GM18951 (cell line): ENCODE measurements at regions not wholly inside any gene's neighbourhood (a gene's known extent, or its start where the extent isn't known, plus 50 kb on each side); places are given as distances from the start of the nearest gene placed in this dataset.

Source experiments
- POLR2A ChIP-seq: IDR thresholded peaks from 4 replicates; pipeline ENCODE4 v1.6.1; 2011; ENCODE audit warnings: mild to moderate bottlenecking; ENCODE audit not compliant: insufficient read length, insufficient read depth; ENCODE audit errors: extremely low read depth
- in situ Hi-C: fragments of 300-500 bp; cut with MboI; formaldehyde crosslinking; loops from one replicate; pipeline ENCODE4 v1.12.0; 2022; ENCODE audit warnings: low sequenced_read_pairs, mixed read lengths, inconsistent platforms; ENCODE audit not compliant: unreplicated experiment

DNA sequence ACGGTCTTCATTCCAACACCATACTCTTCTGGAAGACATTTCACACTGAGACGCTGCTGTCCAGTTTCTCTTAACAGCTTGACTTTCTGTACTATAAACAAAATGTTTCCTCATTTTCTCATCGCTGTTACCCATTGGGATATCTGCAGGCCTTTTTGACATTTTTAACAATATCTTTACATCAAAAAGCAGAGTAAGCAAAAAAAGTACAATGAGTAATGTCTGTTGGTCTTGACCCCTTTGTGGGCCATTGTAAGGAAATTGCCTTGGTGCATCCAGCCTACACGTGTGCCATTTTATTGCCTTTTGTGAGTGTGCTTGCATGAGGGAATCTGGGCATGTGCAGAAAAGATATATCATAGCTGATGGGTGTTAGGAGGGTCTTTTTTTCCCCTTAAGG, 129.1 kb upstream of the MANEA start:
- no peak for TF ChIP-seq POLR2A
- in situ Hi-C loops = no loop called here

DNA sequence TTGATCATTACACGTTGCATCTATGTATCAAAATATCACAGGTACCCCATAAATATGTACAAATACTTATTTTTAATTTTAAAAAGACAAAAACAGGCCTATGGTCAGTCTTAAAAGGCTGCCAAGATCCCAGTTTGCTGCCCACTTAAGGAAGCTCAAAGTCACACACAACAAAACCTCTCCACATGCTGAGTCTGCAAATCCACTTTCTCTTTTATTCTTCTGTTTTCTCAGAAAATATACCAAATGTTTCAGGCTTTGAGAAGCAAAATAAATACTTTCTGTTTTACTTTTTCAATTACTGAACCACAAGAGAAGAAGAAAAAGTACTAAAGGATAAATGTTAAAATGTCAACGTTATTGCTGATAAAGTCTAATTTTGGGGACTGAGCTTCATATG, 107.8 kb upstream of the MANEA start:
- in situ Hi-C loops = no loop called here

DNA sequence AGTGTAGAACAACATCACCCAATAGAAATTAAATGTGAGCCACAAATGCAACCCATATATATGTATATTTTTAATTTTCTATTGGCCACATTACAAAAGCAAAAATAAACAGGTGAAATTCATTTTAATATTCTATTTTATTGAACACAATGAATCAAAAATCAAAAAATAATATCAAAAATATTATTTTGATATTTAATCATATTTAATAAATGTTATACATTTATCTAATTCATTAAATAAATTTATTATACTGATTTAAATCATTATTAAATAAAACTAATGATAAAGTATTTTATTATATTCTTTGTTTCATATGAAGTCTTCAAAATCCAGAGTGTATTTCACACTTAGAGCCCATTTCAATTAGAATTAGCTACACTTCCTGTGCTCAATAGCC, 98.4 kb upstream of the MANEA start:
- in situ Hi-C loops = no loop called here
- TF ChIP-seq POLR2A = no peak

More for the DNA sequence above, 107.8 kb upstream of the MANEA start:
- no peak for TF ChIP-seq POLR2A

DNA sequence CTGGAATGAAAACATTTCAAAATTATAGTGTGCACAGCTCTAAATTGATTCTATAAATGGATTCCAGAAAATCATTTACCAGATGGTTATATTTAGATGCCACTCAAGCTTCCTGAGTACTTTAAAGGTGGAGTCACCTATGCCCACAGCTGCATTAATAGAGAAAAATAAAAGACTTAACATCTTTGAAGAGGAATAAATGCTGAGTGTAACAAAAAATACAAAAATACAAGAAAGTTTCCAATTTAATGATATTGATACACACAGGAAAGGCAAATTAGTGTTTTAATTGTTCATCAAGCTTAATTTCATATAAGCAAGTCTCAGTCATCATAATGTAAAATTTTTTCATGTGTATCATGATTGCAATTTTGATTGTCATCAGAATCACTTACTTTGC, 89.5 kb upstream of the MANEA start:
- in situ Hi-C loops = no loop called here
- TF ChIP-seq POLR2A = no peak

DNA sequence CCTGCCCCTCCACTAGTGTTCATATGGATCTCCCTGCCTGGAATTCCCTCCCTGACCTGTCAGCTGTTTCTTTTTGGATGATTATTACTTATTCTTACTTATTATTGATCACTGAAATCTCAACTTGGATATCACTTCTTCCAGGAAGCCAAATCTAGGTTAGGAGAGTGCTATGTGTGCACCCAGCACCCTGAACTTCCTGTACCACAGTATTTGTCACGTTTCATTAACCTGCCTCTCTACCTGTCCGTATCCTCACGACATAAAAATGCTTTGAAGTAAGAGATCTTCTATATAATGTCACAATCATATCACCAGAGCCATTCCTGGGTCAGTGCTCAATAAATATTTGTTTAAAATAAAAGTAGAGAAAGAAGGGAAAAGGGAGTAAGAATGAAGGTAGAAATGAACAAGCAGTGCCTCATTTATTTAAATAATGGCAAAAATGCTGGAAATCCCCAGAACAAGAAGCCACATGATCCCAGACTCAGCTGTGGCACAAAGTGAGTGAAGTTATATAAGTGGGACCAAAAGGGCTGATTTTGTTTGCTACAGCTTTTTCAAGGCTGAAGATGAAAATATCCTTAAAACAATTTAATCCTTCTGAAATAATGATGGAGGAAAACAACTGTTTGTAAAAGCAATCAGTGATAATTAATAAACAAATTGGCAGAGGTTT, 88.0 kb upstream of the MANEA start:
- no peak for TF ChIP-seq POLR2A
- in situ Hi-C loops = no loop called here

DNA sequence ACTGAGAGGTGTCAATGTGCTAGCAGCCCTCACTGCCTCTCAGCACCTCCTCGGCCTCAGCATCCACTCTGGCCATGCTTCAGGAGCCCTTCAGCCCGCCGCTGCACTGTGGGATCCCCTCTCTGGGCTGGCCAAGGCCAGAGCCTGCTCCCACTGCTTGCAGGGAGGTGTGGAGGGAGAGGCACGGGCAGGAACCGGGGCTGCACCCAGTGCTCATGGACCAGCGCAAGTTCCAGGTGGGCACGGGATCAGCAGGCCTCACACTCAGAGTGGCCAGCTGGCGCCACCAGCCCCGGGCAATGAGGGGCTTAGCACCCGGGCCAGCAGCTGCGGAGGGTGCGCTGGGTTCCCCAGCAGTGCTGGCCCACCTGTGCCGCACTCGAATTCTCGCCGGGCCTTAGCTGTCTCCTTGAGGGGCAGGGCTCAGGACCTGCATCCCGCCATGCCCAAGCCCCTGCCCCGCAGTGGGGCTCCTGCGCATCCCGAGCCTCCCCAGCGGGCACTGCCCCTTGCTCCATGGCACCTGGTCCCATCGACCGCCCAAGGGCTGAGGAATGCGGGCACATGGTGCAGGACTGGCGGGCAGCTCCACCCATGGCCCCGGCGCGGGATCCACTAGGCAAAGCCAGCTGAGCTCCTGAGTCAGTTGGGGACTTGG, 80.4 kb upstream of the MANEA start:
- in situ Hi-C loops = no loop called here

DNA sequence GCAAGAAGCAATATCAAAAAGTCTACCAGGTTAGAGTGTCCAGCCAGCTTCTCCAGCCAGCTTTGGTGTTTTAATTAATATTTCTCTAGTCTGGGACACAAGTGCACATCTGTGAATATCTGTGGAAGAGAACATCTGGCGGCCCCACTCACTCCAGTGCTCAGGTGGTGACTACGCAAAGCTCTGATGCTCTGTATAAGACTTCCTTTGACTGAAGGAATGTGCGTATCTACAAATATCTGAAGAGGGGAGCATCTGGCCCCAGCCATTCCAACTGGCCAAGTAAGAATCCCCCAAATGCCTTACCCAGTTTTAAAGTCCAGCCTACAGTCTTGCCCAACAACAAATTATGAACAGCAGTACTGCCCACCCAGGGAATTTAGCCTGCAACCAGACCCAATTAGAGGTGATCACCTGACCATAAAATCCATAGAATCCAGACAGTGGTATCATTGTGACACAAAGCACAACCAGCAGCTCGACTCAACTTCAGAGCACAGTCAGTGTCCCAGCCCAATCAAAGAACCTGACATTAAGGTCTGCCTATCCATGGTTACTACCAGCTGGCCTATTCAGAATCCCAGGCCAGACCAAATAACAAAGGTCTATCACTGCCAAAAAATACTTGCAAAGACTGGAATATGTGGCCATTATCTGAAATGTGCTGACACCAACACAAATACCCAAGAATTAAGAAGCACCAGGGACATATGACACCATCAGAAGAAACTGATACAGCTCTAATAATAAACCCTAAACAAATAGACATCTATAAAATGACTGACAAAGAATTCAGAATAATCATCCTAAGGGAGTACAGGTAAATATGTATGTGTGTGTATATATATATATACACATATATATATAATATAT, 76.1 kb upstream of the MANEA start:
- in situ Hi-C loops = no loop called here
- TF ChIP-seq POLR2A = no peak

More for the DNA sequence above, 80.4 kb upstream of the MANEA start:
- TF ChIP-seq POLR2A = no peak

DNA sequence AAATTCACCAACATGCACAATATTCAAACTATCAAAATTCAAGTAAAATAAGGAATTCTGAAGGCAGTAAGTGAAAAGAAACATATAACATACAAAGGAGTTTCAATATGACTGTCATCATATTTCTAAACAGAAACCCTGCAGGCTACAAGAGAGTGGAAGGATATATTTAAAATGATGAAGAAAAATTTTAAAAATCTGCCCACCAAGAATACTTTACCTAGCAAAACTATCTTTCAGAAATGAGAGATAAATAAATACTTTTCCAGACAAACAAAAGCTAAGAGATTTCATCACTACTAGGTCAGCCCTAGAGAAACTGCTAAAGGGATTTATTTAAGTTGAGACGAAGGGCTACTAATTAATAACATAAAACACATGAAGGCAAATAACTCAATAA, 73.8 kb upstream of the MANEA start:
- no peak for TF ChIP-seq POLR2A
- in situ Hi-C loops = no loop called here

DNA sequence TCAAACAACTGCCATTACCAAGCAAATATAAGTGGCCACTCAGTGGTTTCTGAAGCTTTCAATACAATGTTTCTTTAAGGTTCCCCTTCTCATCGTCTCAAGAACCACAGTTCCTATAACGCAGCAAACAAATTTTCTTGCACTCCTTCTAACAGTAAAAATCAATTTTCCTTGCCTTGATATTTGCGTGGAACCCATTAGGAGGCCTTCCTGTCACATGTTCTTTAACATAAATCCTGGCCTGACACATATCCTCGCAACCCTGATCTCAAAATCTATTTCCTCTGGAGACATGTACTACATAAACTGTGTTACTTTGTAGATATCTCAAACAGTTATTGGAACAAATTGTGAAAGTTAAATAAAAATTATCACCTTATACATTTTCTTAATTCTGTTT, 65.9 kb upstream of the MANEA start:
- no peak for TF ChIP-seq POLR2A
- in situ Hi-C loops = no loop called here

DNA sequence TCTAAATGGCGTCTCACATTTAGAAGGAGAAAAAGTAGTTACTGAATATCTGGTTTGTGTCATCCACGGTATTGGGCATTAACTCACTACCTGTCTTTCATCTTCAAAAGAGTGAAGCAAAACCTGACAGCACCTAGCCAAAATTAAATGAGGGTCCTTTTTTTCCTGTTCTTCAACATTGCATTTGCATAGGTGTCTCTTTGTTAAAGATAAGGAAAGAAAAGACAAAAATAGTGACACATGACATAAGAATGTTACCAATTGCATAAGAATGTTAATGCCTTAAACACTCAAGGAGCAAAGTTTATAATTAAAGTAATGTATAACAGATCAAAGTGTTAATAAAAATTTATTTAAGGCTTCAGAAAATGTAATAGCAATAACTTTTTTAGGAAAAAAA, 61.4 kb upstream of the MANEA start:
- in situ Hi-C loops = no loop called here

DNA sequence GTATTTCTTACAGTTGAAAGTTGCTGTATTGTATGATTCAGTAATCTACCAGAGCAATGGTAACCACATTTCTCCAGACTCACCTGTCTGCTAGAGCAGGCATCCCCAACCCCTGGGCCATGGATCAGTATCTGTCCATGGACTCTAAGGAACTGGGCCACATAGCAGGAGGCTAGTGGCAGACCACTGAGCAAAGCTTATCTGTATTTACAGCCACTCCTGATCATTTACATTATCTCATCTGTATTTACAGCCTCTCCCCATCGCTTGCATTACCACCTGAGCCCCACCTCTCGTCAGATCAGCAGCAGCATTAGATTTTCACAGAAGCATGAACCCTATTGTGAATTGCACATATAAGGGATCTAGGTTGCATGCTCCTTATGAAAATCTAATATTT, 60.3 kb upstream of the MANEA start:
- in situ Hi-C loops = no loop called here
- no peak for TF ChIP-seq POLR2A

More for the DNA sequence above, 61.4 kb upstream of the MANEA start:
- no peak for TF ChIP-seq POLR2A

DNA sequence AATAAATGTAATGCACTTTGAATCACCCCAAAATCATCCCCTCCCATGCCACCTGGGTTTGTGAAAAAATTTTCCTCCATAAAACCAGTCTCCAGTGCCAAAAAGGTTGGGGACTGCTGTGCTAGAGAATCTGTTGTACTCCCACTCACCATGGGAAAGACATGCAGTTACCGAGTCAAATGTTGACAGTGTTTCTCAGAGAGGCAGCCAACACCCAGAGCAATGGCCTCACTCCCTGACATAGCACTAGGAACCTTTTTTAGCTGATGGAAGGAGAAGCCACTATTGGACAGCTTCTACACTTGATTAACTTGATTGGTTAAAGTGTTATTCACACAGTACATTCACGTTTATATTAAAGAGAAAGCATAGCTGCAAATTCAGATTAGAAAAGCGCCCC, 59.8 kb upstream of the MANEA start:
- in situ Hi-C loops = no loop called here
- TF ChIP-seq POLR2A = no peak

DNA sequence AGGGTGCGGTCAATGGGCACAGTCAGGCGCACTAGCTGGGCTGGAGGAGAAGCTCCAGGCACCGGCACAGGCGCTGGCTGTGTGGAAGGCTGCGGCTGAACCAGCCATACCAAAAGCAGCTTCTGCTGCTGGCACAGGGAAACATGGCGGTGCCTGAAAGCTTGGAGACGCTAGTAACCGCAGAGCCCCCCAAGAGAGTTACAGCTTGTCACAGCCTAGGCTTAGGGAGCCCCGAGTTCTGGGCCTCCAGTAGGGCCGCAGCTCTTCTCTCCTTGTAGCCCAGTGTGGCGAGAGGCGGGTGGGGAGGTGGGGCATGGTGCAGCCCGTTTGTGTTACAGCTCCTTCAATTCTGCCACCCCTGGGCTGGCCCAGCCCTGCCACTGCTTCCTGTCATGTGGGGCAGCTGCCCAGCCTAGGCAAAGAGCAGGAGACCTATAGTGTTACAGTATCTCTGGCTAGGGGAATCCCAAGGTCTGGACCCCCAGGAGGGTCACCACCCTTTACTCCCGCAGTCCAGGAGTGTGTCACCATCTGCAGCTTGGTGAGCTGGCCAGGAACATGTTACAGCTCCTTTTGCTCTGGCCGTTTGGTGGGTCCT, 58.6 kb upstream of the MANEA start:
- no peak for TF ChIP-seq POLR2A
- in situ Hi-C loops = no loop called here

DNA sequence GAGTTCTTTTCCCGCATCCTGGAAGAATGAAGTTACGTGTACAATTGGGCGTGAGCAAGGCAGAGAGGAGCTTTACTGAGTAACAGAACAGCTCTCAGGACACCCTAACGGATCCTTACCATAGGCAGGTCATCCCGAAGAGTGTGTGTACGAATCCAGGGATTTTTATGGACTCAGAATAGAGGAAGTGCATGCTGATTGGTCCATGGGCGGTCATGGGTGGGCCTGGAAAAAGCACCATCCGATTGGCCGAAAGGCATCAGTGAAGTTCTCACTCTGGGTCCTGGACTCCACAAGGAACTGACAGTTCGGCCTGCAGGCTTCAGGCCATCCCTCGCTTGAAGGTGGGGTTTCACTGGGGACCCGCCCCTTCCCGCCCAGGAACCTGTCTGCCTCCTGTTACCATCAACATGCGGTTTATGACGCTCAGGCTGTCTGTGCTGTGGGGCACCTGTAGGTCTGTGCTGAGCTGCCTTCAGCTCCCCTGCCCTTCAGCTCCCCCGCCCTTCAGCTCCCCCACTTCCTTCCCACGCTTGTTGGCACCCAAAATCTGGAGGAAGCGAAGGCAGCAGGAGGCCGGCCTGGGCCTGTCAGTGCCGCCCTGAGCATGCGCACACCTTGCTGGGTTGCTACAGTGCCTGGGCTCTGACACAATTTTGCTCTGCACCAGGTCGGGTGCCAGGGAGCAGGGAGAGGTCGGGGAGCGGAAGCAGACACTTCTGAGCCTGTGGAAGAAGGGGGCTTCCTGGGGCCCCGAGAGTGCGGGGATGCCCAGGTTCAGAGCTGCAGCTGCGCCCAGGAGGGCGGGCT, 57.9 kb upstream of the MANEA start:
- TF ChIP-seq POLR2A = no peak
- in situ Hi-C loops = no loop called here
